WTC11 (cell line): ENCODE measurements at regions not wholly inside any gene's neighbourhood (a gene's known extent, or its start where the extent isn't known, plus 50 kb on each side); places are given as distances from the start of the nearest gene placed in this dataset.

Experiments
- ETV6 ChIP-seq: sonication (generic); formaldehyde crosslinking; IDR thresholded peaks from 2 replicates; pipeline ENCODE4 v1.8.1; 2022; ENCODE audit warnings: mild to moderate bottlenecking, missing genetic modification reagents
- MYBL2 ChIP-seq: sonication (generic); formaldehyde crosslinking; IDR thresholded peaks from 2 replicates; pipeline ENCODE4 v1.8.1; 2023; ENCODE audit warnings: mild to moderate bottlenecking, moderate library complexity, missing genetic modification reagents
- TF ChIP-seq, protein P1 (sequence below): sonication (generic); formaldehyde crosslinking; IDR thresholded peaks from 2 replicates; pipeline ENCODE4 v1.8.0; 2022; ENCODE audit warnings: missing genetic modification reagents
- TF ChIP-seq, protein P2 (sequence below): sonication (generic); formaldehyde crosslinking; conservative IDR thresholded peaks from 2 replicates; pipeline ENCODE4 v1.8.1; 2022; ENCODE audit warnings: mild to moderate bottlenecking, missing genetic modification reagents
- TF ChIP-seq, protein P3 (sequence below): fragments of 200-600 bp; IDR thresholded peaks from 2 replicates; pipeline ENCODE4 v1.8.0; 2022; ENCODE audit warnings: antibody characterized with exemption

DNA sequence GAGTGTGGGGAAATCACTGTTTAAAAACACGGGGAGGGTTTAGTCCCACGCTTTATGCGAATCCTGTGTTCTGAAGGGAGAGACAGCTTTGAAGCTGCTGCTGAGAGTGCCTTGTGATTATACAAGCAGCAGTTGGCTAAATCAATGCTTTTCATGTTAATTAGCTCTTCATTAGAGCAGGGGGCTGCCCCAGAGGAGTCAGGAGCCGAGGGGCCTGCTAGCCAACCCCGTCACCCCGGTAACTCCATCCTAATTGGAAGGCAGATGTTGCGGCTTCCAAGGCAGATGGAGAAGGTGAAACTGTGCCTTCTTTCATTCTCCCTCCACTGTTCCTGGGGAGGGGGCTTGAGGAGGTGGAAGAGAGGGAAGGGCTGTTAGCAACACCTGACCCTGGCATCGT, 92.4 kb upstream of the ANKRD34C start:
- TF ChIP-seq, protein P1, sequence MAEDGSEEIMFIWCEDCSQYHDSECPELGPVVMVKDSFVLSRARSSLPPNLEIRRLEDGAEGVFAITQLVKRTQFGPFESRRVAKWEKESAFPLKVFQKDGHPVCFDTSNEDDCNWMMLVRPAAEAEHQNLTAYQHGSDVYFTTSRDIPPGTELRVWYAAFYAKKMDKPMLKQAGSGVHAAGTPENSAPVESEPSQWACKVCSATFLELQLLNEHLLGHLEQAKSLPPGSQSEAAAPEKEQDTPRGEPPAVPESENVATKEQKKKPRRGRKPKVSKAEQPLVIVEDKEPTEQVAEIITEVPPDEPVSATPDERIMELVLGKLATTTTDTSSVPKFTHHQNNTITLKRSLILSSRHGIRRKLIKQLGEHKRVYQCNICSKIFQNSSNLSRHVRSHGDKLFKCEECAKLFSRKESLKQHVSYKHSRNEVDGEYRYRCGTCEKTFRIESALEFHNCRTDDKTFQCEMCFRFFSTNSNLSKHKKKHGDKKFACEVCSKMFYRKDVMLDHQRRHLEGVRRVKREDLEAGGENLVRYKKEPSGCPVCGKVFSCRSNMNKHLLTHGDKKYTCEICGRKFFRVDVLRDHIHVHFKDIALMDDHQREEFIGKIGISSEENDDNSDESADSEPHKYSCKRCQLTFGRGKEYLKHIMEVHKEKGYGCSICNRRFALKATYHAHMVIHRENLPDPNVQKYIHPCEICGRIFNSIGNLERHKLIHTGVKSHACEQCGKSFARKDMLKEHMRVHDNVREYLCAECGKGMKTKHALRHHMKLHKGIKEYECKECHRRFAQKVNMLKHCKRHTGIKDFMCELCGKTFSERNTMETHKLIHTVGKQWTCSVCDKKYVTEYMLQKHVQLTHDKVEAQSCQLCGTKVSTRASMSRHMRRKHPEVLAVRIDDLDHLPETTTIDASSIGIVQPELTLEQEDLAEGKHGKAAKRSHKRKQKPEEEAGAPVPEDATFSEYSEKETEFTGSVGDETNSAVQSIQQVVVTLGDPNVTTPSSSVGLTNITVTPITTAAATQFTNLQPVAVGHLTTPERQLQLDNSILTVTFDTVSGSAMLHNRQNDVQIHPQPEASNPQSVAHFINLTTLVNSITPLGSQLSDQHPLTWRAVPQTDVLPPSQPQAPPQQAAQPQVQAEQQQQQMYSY (CRISPR knock-in tag), result no peak
- TF ChIP-seq MYBL2 (CRISPR knock-in tag), result no peak
- TF ChIP-seq, protein P2, sequence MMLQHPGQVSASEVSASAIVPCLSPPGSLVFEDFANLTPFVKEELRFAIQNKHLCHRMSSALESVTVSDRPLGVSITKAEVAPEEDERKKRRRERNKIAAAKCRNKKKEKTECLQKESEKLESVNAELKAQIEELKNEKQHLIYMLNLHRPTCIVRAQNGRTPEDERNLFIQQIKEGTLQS (CRISPR knock-in tag), result no peak
- no peak for TF ChIP-seq ETV6 (CRISPR knock-in tag)
- TF ChIP-seq, protein P3, sequence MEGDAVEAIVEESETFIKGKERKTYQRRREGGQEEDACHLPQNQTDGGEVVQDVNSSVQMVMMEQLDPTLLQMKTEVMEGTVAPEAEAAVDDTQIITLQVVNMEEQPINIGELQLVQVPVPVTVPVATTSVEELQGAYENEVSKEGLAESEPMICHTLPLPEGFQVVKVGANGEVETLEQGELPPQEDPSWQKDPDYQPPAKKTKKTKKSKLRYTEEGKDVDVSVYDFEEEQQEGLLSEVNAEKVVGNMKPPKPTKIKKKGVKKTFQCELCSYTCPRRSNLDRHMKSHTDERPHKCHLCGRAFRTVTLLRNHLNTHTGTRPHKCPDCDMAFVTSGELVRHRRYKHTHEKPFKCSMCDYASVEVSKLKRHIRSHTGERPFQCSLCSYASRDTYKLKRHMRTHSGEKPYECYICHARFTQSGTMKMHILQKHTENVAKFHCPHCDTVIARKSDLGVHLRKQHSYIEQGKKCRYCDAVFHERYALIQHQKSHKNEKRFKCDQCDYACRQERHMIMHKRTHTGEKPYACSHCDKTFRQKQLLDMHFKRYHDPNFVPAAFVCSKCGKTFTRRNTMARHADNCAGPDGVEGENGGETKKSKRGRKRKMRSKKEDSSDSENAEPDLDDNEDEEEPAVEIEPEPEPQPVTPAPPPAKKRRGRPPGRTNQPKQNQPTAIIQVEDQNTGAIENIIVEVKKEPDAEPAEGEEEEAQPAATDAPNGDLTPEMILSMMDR, result no peak
